Cardiac fibroblast (primary cell): ENCODE measurements at regions not wholly inside any gene's neighbourhood (a gene's known extent, or its start where the extent isn't known, plus 50 kb on each side); places are given as distances from the start of the nearest gene placed in this dataset.

ENCODE experiments used
- DNase-seq, 2 donors: peaks; one replicate each; pipeline versions ENCODE4 v3.0.0 to v3.0.0-alpha.2; 2010; ENCODE audit warnings: low read depth in 2 of 2
- H3K4me3 ChIP-seq, 2 donors: replicated peaks in 1 of 2; 1 replicate in 1 of 2; 2 replicates in 1 of 2; pipeline ENCODE4 v1.5.1; 2011; ENCODE audit warnings: low read depth in 2 of 2, low read length in 2 of 2, mild to moderate bottlenecking in 2 of 2, moderate library complexity in 1 of 2
- CTCF ChIP-seq: IDR thresholded peaks from one replicate; pipeline ENCODE4 v1.5.1; 2011; ENCODE audit warnings: low read depth, mild to moderate bottlenecking, low read length, inconsistent platforms

- peak; percentile 37 to 72 for DNase-seq
- H3K4me3 ChIP-seq = no peak overlapping the region
- TF ChIP-seq CTCF = no peak
Measured at GRCh38 chr14:34064349-34064748, 113.5 kb upstream of the EGLN3 start.

GRCh38 chr14:34063470-34064164 lies 112.7 kb upstream of the EGLN3 start:
- TF ChIP-seq CTCF = no peak
- no peak overlapping the region for H3K4me3 ChIP-seq
- no peak for DNase-seq

- H3K4me3 ChIP-seq = no peak overlapping the region
- DNase-seq = no peak
- TF ChIP-seq CTCF = no peak
Measured at GRCh38 chr14:34063042-34063441, 112.2 kb upstream of the EGLN3 start.

GRCh38 chr14:34062353-34062973 lies 111.6 kb upstream of the EGLN3 start:
- TF ChIP-seq CTCF = no peak
- H3K4me3 ChIP-seq = no peak overlapping the region
- no peak for DNase-seq

- peak overlapping the region; percentile 59 to 60 for H3K4me3 ChIP-seq
- no peak for TF ChIP-seq CTCF
- no peak for DNase-seq
Measured at GRCh38 chr14:34060651-34060999, 109.8 kb upstream of the EGLN3 start.

GRCh38 chr14:34059925-34060650 lies 109.2 kb upstream of the EGLN3 start:
- H3K4me3 ChIP-seq = peak overlapping the region; percentile 59 to 60
- peak; percentile 65 to 73 for DNase-seq
- no peak for TF ChIP-seq CTCF
